NCI-H1694 (cell line): ENCODE measurements at regions not wholly inside any gene's neighbourhood (a gene's known extent, or its start where the extent isn't known, plus 50 kb on each side); places are given as distances from the start of the nearest gene placed in this dataset.

Source experiments
- DNase-seq: peaks from one replicate; lab custom pipeline; 2025; lab: John Stamatoyannopoulos, UW

- DNase-seq = no peak
Measured at GRCh38 chr10:37685741-37686683, 171.4 kb downstream of the ZNF248 start.

- no peak for DNase-seq
Measured at GRCh38 chr10:37684765-37685164, 172.6 kb downstream of the ZNF248 start.

GRCh38 chr10:37682617-37683016 is 174.8 kb downstream of the ZNF248 start:
- no peak for DNase-seq

DNA sequence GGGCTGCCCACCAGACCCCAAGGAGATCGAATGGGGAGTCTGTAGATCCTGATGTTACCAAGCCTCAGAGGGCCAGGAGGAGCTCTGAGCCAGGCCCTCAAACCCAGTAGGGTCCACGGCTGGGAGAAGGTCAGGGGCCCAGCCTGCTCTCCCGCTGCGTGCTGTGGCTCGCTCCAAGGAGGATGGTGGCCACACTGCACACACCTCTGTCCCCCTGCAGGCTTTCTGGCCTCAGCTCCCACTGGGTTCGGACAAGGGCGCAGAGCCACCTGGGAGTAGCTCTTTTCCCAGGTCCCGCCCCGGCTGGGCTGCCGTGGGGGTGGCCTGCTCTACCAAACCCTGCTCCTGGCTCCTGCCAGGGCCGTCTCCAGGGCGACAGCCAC is 175.8 kb downstream of the ZNF248 start:
- DNase-seq = no peak

GRCh38 chr10:37680716-37681616 is 176.4 kb downstream of the ZNF248 start:
- DNase-seq = no peak

DNA sequence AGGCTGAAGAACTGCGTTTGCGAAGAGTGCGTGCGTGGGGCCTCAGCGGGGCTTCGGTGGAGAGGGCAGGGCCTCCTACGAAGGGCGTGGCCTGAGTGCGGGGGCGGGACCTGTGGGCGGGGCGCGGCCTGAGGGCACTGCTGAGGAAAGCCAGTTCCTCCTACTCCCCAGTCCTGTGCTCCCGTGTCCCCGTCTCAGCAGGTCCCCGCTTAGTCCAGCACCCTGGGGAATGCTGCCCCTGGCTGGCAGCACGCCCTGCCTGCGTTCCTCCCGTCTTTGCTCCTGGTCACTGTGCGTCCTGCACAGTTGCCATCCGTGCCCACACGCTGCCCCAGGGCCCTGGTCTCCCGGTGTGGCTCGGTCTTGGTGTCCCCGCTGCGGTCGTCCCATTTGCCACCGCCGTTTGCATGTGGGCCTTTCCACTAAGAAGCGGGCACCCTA is 177.1 kb downstream of the ZNF248 start:
- DNase-seq = no peak

- DNase-seq = no peak
Measured at GRCh38 chr10:37679465-37679864, 177.9 kb downstream of the ZNF248 start.

DNA sequence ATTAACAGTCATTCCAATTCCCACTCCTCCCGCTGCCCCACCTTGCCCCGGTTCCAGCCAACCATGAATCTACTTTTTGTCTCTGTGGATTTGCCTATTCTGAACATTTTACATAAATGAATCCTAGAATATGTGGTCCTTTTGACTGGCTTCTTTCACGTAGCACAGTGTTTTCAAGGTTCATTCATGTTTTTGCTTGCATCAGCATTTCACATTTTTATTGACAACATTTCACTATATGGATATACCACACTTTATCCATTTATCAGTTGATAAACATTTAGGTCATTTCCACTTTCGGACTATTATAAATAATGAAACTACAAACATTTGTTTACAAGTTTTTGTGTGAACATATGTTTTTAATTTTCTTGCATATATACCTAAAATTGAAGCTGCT is 182.0 kb downstream of the ZNF248 start:
- DNase-seq = no peak

GRCh38 chr10:37671802-37672201 is 185.6 kb downstream of the ZNF248 start:
- no peak for DNase-seq

DNA sequence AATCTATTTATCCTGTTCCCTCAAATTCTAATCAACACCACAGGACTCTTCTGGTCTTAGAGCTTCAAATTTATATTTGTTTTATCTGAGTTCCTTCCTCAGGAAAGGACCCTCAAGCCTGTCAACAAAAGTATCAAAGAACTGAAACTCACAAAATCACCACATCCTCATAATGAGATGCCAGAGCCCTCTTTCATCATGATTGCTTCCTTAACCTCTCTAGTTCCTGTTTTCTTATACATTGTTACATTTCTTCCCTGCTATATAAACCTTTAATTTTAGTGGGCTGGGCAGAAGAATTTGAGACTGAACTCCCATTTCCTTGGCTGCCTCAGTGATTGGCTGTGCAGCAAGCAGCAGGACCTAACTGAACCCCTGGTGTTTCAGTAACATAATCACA is 189.7 kb downstream of the ZNF248 start:
- DNase-seq = no peak

DNA sequence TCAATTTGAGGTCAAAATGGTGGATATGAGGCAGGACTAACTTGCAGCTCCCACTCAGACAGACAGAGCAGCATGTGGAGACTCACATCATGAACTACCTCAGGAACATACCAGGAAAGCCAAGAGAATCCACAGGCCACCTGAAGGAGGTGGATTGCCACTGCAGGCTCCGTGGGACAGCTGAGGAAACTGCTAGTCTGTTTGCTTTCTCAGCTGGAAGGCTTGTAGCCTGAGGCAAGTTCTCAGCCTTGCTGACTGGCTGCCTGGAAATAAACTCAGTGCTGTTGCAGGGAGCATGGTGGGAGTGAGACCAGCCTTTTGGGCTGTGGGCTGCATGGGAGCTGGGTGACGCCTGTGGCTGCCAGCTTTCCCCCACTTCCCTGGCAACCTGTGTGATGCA is 202.9 kb downstream of the ZNF248 start:
- DNase-seq = no peak

- DNase-seq = no peak
Measured at GRCh38 chr10:37643187-37643586, 214.2 kb downstream of the ZNF248 start.

- DNase-seq = no peak
Measured at GRCh38 chr10:37640301-37640700, 217.1 kb downstream of the ZNF248 start.

GRCh38 chr10:37639200-37639599 is 218.2 kb downstream of the ZNF248 start:
- no peak for DNase-seq

- DNase-seq = no peak
Measured at GRCh38 chr10:37638569-37638968, 218.8 kb downstream of the ZNF248 start.

DNA sequence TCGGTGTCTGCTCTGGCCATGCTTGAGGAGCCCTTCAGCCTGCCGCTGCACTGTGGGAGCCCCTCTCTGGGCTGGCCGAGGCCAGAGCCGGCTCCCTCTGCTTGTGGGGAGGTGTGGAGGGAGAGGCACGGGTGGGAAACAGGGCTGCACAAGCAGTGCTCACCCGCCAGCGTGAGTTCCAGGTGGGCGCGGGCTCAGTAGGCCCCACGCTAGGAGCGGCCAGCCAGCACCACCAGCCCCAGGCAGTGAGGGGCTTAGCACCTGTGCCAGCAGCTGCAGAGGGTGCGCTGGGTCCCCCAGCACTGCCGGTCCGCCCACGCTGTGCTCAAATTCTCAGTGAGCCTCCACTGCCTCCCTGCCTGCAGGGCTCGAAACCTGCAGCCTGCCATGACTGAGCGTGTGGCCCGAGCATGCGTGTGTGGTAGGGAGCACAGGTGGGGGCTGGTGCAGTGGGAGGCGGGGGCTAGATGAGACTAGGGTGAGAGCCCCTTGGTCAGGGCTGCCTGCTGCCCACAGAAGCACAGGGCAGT is 223.0 kb downstream of the ZNF248 start:
- DNase-seq = no peak

GRCh38 chr10:37632641-37633040 is 224.8 kb downstream of the ZNF248 start:
- DNase-seq = no peak

DNA sequence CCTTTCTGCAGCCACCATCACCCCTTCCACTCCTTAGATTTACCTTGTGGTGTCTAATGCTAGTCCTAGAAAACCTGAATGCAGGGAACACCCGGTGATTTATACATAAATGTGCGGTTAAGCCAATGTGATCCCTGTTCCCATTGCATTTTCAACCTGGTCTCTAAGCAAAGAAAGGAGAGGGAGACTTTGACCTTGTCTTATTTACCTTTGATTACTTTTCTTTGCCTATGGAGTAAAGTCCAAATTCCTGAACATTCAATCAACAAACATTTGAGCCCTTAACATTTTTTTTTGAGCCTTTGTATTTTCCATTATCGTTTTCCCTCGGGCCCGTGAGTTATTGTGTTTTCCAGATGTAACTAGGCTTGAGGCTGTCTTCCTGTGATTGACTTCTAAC is 233.9 kb downstream of the ZNF248 start:
- no peak for DNase-seq

DNA sequence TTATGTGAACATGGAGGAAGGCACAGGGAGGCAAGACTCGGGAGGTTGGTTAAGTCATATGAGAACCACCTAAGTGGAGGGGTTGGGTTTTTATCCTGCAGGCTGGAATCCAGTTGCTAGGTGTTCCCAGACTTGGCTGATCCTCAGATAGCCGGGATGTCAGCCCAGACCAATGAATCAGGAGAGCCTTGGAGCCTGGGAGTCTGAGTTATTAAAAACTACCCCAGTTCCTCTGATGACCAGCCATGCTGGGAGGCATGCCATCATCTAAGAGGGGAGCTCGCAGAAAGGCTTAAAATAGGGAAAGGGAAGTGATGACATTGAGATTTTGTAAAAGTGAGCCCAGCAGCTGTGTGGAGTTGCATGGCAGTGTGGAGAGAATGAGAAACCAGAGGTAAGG is 238.1 kb downstream of the ZNF248 start:
- DNase-seq = no peak

- no peak for DNase-seq
Measured at GRCh38 chr10:37588299-37588698, 269.1 kb downstream of the ZNF248 start.

GRCh38 chr10:37584643-37585042 is 272.8 kb downstream of the ZNF248 start:
- DNase-seq = no peak

DNA sequence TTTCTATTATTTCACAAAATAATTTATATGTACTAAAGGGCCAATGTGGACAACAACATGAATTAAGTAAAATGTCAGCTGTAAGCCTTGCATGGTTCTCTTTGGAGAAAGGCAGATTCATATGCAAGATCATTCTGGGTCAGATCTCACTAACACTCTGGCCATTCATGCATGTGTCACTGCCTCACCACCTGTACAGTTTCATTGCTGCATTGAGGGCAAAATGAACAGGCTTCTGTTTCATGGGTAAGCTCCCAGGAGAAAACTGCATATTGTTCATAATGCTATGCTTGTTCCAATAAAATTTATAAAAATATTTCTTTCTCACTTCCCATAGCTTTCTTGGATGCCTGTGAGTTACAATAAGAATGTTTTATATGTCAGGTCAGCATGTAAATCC is 275.2 kb downstream of the ZNF248 start:
- no peak for DNase-seq

DNA sequence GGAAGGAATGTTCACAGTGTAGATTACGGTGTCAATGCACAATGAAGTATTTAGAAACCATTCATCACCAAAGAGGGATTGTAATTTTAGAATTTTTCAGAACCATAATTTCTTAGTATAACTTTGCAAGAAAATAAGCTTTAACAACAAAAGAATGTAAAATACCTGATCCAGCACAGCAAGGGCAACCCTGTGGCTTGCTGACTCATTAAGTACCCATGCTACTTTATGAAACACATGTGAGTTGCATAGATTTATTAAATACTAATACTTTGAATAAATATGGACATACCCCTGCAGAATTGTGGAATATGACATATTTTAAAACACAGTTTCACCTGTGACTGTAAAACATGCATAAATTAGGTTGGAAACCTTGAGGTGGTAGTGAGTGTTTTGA is 281.3 kb downstream of the ZNF248 start:
- DNase-seq = no peak
